ENCODE measurements at regions not wholly inside any gene's neighbourhood (a gene's known extent, or its start where the extent isn't known, plus 50 kb on each side); places are given as distances from the start of the nearest gene placed in this dataset.

DNA sequence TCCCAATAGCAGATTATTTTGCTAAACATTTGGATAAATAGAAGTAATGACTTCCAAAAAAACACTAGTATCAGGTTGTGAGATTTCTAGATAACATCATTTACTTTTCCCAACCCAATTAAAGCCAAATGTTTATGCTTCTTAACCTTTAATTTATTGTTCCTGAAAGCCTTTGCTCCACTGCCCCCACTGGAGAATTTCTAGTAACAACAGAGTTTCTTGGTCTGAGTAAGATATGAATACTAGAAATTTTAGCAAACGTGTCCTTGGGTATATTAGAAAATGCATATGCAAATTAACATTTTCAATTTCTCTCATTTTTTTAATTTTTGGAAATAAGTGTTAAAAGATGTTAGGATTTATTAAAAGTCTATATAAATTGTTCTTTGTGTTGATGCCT, 958.0 kb upstream of the PHF14 start:
- Histone ChIP-seq H2AFZ (ENCODE audit: insufficient read depth, low read depth, low read length, poor library complexity, severe bottlenecking) (no peak overlapping the region), H3K79me2 (ENCODE audit: insufficient read depth, low read length) (no peaks in the 10 kb centered on the region), H3K4me1 (ENCODE audit: control insufficient read depth in 1 of 2, insufficient read depth in 2 of 2, low read length in 2 of 2) (no peaks in the 10 kb centered on the region), H3K9me3 (replicated peaks in 1 of 2; ENCODE audit: control insufficient read depth in 1 of 2, insufficient read depth in 1 of 2, low read length in 2 of 2) (peaks cover 10 to 11% of the 10 kb centered on the region in 2 donors), H3K27ac (ENCODE audit: low read depth in 1 of 2, low read length in 2 of 2) (no peak overlapping the region), H3K9ac (ENCODE audit: insufficient read depth, low read length, poor library complexity, severe bottlenecking) (no peak overlapping the region), H4K20me1 (ENCODE audit: insufficient read depth, low read length) (no peaks in the 10 kb centered on the region), H3K4me3 (replicated peaks in 1 of 3; ENCODE audit: low read depth in 2 of 3, low read length in 3 of 3) (no peak overlapping the region), H3K4me2 (replicated peaks; ENCODE audit: extremely low read depth, low read length, poor library complexity, severe bottlenecking) (no peak overlapping the region), H3K27me3 (ENCODE audit: control insufficient read depth in 2 of 2, insufficient read depth in 2 of 2, low read length in 2 of 2) (no peaks in the 10 kb centered on the region), H3K36me3 (replicated peaks in 1 of 2; ENCODE audit: control insufficient read depth in 1 of 2, insufficient read depth in 2 of 2, low read length in 2 of 2) (no peaks in the 10 kb centered on the region)
- no peaks in the 10 kb centered on the region for H3K4me1 Mint-ChIP-seq
- no peak overlapping the region for H3K4me3 Mint-ChIP-seq
- intact Hi-C loops (cut with micrococcal nuclease) = no loop called here
- no peak overlapping the region for H3K27ac Mint-ChIP-seq
- no peak for DNase-seq
- peaks cover 0 to 15% (median 6%) of the 10 kb centered on the region in 7 donors for H3K9me3 Mint-ChIP-seq
- no peaks in the 10 kb centered on the region for H3K27me3 Mint-ChIP-seq (ENCODE audit: low read depth in 3 of 3)
- WGBS (ENCODE audit: insufficient coverage) = no CpG with 5 or more reads among the region's 1 CpG
- TF ChIP-seq, protein P1, sequence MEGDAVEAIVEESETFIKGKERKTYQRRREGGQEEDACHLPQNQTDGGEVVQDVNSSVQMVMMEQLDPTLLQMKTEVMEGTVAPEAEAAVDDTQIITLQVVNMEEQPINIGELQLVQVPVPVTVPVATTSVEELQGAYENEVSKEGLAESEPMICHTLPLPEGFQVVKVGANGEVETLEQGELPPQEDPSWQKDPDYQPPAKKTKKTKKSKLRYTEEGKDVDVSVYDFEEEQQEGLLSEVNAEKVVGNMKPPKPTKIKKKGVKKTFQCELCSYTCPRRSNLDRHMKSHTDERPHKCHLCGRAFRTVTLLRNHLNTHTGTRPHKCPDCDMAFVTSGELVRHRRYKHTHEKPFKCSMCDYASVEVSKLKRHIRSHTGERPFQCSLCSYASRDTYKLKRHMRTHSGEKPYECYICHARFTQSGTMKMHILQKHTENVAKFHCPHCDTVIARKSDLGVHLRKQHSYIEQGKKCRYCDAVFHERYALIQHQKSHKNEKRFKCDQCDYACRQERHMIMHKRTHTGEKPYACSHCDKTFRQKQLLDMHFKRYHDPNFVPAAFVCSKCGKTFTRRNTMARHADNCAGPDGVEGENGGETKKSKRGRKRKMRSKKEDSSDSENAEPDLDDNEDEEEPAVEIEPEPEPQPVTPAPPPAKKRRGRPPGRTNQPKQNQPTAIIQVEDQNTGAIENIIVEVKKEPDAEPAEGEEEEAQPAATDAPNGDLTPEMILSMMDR (IDR thresholded peaks at IDR 0.05) = no peak
- no peaks in the 10 kb centered on the region for H3K36me3 Mint-ChIP-seq

DNA sequence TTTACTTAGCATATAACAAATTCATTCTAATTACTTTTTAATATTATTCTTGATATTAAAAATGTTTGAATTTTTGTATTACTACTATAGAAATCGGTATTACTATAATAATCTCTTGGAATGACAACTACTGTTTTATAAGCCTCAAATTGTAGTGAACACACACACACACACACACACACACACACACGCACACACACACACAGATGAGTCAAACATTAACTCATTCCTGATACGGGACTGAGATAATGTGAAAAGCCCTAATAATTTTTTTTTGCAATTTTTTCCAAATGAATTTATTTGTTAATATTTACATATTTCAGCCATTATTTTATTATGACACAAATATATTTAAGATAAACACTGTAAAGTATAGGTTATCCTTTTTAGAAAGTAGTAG, 951.2 kb upstream of the PHF14 start:
- Histone ChIP-seq H3K9me3 (replicated peaks in 1 of 2; ENCODE audit: control insufficient read depth in 1 of 2, insufficient read depth in 1 of 2, low read length in 2 of 2) (no peaks in the 10 kb centered on the region), H3K27ac (ENCODE audit: low read depth in 1 of 2, low read length in 2 of 2) (no peak overlapping the region), H4K20me1 (ENCODE audit: insufficient read depth, low read length) (no peaks in the 10 kb centered on the region), H3K4me1 (ENCODE audit: control insufficient read depth in 1 of 2, insufficient read depth in 2 of 2, low read length in 2 of 2) (no peaks in the 10 kb centered on the region), H3K4me2 (replicated peaks; ENCODE audit: extremely low read depth, low read length, poor library complexity, severe bottlenecking) (no peak overlapping the region), H3K79me2 (ENCODE audit: insufficient read depth, low read length) (no peaks in the 10 kb centered on the region), H3K9ac (ENCODE audit: insufficient read depth, low read length, poor library complexity, severe bottlenecking) (no peak overlapping the region), H2AFZ (ENCODE audit: insufficient read depth, low read depth, low read length, poor library complexity, severe bottlenecking) (no peak overlapping the region), H3K4me3 (replicated peaks in 1 of 3; ENCODE audit: low read depth in 2 of 3, low read length in 3 of 3) (no peak overlapping the region), H3K36me3 (replicated peaks in 1 of 2; ENCODE audit: control insufficient read depth in 1 of 2, insufficient read depth in 2 of 2, low read length in 2 of 2) (no peaks in the 10 kb centered on the region), H3K27me3 (ENCODE audit: control insufficient read depth in 2 of 2, insufficient read depth in 2 of 2, low read length in 2 of 2) (no peaks in the 10 kb centered on the region)
- Mint-ChIP-seq H3K9me3 (peaks cover 0 to 2% (median 0%) of the 10 kb centered on the region in 7 donors), H3K4me1 (no peaks in the 10 kb centered on the region), H3K4me3 (no peak overlapping the region), H3K27me3 (ENCODE audit: low read depth in 3 of 3) (no peaks in the 10 kb centered on the region), H3K36me3 (no peaks in the 10 kb centered on the region), H3K27ac (no peak overlapping the region)
- no peak for DNase-seq
- no CpG with 5 or more reads among the region's 3 CpGs for WGBS (ENCODE audit: insufficient coverage)
- intact Hi-C loops (cut with micrococcal nuclease) = no loop called here
- TF ChIP-seq, protein P1 (IDR thresholded peaks at IDR 0.05) = no peak
